Keratinocyte (primary cell): ENCODE measurements at regions not wholly inside any gene's neighbourhood (a gene's known extent, or its start where the extent isn't known, plus 50 kb on each side); places are given as distances from the start of the nearest gene placed in this dataset.

Experiments
- CTCF ChIP-seq, 3 experiments: IDR thresholded peaks in 1 of 3; conservative IDR thresholded peaks in 1 of 3; optimal IDR thresholded peaks in 1 of 3; 2 replicates in 2 of 3; 3 replicates in 1 of 3; pipeline versions ENCODE3 to v1.5.1; 2011; ENCODE audit warnings: low read length in 3 of 3, mild to moderate bottlenecking in 3 of 3, moderate library complexity in 2 of 3, control low read depth in 1 of 3, inconsistent platforms in 1 of 3; ENCODE audit not compliant: insufficient read depth in 2 of 3; ENCODE audit errors: extremely low read depth in 1 of 3
- EZH2 ChIP-seq: IDR thresholded peaks from one replicate; pipeline ENCODE4 v1.6.1; 2012; ENCODE audit warnings: inconsistent platforms, mild to moderate bottlenecking, low read length, moderate library complexity

- TF ChIP-seq CTCF (optimal IDR thresholded peaks at IDR 0.05 in 1 of 3, IDR thresholded peaks at IDR 0.05 in 1 of 3, conservative IDR thresholded peaks at IDR 0.05 in 1 of 3; ENCODE audit: extremely low read depth in 1 of 3, insufficient read depth in 2 of 3, low read length in 3 of 3) (no peak), EZH2 (no peak)
Measured at GRCh38 chr12:65611396-65611795, 212.9 kb upstream of the HMGA2 start.
